Neural crest cell (in vitro differentiated cells): ENCODE measurements at regions not wholly inside any gene's neighbourhood (a gene's known extent, or its start where the extent isn't known, plus 50 kb on each side); places are given as distances from the start of the nearest gene placed in this dataset.

Experiments used
- DNase-seq: peaks from one replicate; pipeline ENCODE4 v3.0.0; 2021; ENCODE audit warnings: low read depth, mixed read lengths, low spot score
- H3K27ac Mint-ChIP-seq: one replicate; pipeline ENCODE4 v1.8.0; 2021; ENCODE audit warnings: mild to moderate bottlenecking, mixed read lengths; ENCODE audit not compliant: unreplicated experiment
- H3K27me3 Mint-ChIP-seq: 2 replicates; pipeline ENCODE4 v1.8.0; 2021; ENCODE audit warnings: low read depth, mild to moderate bottlenecking, mixed read lengths
- H3K36me3 Mint-ChIP-seq: 2 replicates; pipeline ENCODE4 v1.8.0; 2021; ENCODE audit warnings: low read depth, mild to moderate bottlenecking, mixed read lengths
- H3K4me1 Mint-ChIP-seq: 2 replicates; pipeline ENCODE4 v1.8.0; 2021; ENCODE audit warnings: mixed read lengths
- H3K4me3 Mint-ChIP-seq: one replicate; pipeline ENCODE4 v1.8.0; 2021; ENCODE audit warnings: mild to moderate bottlenecking, mixed read lengths
- H3K9me3 Mint-ChIP-seq: 2 replicates; pipeline ENCODE4 v1.8.0; 2021; ENCODE audit warnings: mixed read lengths
- TF ChIP-seq, protein P1 (sequence below): fragments of 200-600 bp; sonication (generic); conservative IDR thresholded peaks from 2 replicates; pipeline ENCODE4 v1.5.0; 2021; ENCODE audit warnings: antibody characterized with exemption, mild to moderate bottlenecking

DNA sequence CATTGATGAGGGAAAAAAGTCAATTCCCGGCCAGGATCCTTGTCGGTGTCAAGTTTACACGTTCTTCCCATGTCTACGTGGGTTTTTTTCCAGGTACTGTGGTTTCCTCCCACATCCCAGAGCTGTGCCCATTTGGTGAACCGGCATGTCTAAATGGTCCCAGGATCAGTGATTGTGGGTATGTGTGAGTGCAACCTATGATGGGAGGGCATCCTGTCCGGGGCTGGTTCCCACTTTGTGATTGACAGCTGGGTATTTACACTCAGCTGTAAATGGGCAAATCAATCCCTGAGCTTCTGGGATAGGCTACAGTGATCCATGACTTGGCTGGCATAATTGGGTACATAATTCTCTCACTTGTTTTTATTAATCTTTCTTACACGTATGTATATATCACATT is 91.2 kb upstream of the IRX6 start:
- DNase-seq, result no peak
- TF ChIP-seq, protein P1, sequence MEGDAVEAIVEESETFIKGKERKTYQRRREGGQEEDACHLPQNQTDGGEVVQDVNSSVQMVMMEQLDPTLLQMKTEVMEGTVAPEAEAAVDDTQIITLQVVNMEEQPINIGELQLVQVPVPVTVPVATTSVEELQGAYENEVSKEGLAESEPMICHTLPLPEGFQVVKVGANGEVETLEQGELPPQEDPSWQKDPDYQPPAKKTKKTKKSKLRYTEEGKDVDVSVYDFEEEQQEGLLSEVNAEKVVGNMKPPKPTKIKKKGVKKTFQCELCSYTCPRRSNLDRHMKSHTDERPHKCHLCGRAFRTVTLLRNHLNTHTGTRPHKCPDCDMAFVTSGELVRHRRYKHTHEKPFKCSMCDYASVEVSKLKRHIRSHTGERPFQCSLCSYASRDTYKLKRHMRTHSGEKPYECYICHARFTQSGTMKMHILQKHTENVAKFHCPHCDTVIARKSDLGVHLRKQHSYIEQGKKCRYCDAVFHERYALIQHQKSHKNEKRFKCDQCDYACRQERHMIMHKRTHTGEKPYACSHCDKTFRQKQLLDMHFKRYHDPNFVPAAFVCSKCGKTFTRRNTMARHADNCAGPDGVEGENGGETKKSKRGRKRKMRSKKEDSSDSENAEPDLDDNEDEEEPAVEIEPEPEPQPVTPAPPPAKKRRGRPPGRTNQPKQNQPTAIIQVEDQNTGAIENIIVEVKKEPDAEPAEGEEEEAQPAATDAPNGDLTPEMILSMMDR, result no peak
- Mint-ChIP-seq H3K27ac (no peak overlapping the region), H3K9me3 (no peaks in the 10 kb centered on the region), H3K4me3 (no peak overlapping the region), H3K36me3 (no peaks in the 10 kb centered on the region), H3K27me3 (peaks cover 11% of the 10 kb centered on the region), H3K4me1 (no peaks in the 10 kb centered on the region)

DNA sequence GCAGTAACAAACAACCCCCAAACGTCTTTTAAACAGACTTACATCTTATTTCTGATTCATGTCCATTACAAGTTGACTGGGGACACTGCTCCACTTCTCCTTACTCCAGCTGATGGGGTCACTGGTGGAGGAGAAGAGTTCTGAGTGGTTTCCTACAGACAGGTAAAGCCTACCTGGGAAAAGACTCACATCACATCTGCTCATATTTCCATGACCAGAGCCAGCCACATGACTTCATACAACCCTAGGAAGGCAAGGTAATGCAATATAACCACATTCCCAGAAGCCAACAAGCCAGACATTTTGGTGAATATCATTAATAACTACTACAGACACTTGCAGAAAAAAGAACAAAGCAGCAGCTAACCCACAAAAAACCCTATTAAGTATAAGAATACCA is 90.5 kb upstream of the IRX6 start:
- TF ChIP-seq, protein P1, result no peak
- H3K27me3 Mint-ChIP-seq, result peaks cover 11% of the 10 kb centered on the region
- H3K9me3 Mint-ChIP-seq, result no peaks in the 10 kb centered on the region
- H3K4me3 Mint-ChIP-seq, result no peak overlapping the region
- H3K27ac Mint-ChIP-seq, result no peak overlapping the region
- no peaks in the 10 kb centered on the region for H3K4me1 Mint-ChIP-seq
- DNase-seq, result no peak
- H3K36me3 Mint-ChIP-seq, result no peaks in the 10 kb centered on the region

DNA sequence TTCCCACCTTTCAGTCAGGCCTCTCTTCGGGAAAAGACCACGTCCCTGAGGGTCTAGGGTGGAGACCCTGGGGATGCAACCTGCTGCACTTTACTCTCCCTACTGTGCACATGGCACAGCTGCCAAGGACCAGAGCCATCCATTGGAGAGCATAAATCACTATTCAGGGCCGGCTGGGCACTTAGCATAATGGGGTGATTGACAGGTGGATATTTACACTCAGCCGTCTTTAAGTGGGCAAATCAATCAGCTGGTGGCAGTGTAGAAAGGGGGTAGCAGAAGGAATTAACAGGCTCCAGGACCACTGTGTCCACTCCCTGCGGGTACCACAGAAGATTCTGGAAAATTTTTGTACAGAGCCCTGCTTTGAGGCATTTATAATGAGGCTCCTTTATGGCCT is 87.3 kb upstream of the IRX6 start:
- no peaks in the 10 kb centered on the region for H3K9me3 Mint-ChIP-seq
- no peaks in the 10 kb centered on the region for H3K36me3 Mint-ChIP-seq
- TF ChIP-seq, protein P1, result no peak
- no peak overlapping the region for H3K27ac Mint-ChIP-seq
- no peaks in the 10 kb centered on the region for H3K4me1 Mint-ChIP-seq
- no peak overlapping the region for H3K4me3 Mint-ChIP-seq
- no peak for DNase-seq
- H3K27me3 Mint-ChIP-seq, result peaks cover 18% of the 10 kb centered on the region

DNA sequence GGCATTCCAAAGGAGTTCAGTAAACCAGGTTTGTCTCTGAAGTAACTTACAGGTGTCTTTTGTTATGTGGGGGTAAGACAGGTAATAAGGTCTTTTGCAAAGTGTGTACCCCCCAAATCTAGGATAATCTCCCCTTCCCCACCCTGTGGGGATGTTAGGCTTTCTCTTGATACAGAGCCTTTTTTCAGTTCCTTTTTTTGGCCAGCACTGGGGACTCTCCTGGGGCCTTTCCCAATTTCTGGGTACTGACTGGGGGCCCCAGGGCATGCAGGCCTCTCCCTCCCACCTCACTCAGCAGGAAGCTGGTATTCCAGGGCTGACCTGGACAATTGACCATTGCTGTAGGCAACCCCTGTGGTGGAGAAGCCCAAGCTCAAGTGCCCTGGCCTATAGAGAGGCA is 84.3 kb upstream of the IRX6 start:
- H3K4me3 Mint-ChIP-seq, result no peak overlapping the region
- no peak overlapping the region for H3K27ac Mint-ChIP-seq
- no peak for DNase-seq
- TF ChIP-seq, protein P1, result no peak
- H3K36me3 Mint-ChIP-seq, result no peaks in the 10 kb centered on the region
- H3K27me3 Mint-ChIP-seq, result peaks cover 20% of the 10 kb centered on the region
- no peaks in the 10 kb centered on the region for H3K4me1 Mint-ChIP-seq
- no peaks in the 10 kb centered on the region for H3K9me3 Mint-ChIP-seq

DNA sequence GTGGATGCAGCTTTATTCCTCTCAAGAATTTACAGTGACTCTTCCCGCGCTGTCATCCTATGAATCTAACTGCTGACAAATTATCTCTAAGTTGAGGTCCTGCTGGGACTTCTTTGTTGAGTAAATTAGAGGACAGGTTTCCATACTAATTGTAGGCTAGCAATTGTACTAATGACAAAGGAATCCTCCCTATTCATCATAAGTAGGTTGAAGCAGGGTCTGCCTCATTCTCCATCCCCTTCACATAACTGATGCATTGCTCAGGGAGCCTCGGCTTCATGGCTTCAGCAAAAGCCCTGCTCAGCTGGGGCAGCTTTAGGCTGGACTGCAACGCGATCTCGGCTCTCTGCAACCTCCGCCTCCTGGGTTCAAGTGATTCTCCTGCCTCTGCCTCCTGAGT is 83.1 kb upstream of the IRX6 start:
- Mint-ChIP-seq H3K4me1 (no peaks in the 10 kb centered on the region), H3K4me3 (no peak overlapping the region), H3K27me3 (peaks cover 20% of the 10 kb centered on the region), H3K27ac (no peak overlapping the region), H3K9me3 (no peaks in the 10 kb centered on the region), H3K36me3 (no peaks in the 10 kb centered on the region)
- TF ChIP-seq, protein P1, result no peak
- DNase-seq, result no peak

DNA sequence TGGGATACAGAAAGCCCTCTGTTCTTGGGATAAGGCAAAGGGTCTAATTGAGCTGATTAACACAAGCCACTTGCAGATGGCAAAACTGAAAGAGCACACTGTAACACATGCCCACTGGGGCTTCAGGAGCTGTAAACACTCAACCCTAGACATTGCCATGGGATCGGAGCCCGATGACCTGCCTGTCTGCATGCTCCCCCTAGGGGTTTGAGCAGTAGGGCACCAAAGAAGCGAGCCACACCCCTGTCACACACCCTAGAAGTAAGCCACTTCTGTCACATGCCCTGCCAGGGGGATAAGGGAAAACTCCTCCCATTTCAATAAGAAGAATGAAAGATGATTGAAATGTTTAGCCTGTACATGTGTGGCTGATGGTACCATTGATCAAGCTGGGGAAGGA is 81.3 kb upstream of the IRX6 start:
- Mint-ChIP-seq H3K36me3 (no peaks in the 10 kb centered on the region), H3K27me3 (peaks cover 17% of the 10 kb centered on the region), H3K9me3 (no peaks in the 10 kb centered on the region), H3K4me3 (no peak overlapping the region), H3K4me1 (no peaks in the 10 kb centered on the region), H3K27ac (no peak overlapping the region)
- TF ChIP-seq, protein P1, result peak; percentile 36
- DNase-seq, result no peak
